Right lung (tissue), 2 donors: ENCODE measurements at regions not wholly inside any gene's neighbourhood (a gene's known extent, or its start where the extent isn't known, plus 50 kb on each side); places are given as distances from the start of the nearest gene placed in this dataset.
A peak's percentile ranks its signal among the peaks of the same experiment; 100 is the strongest.
"Not testable (repeated sequence)": the region's sequence is repeated elsewhere in the genome, so short reads cannot be mapped to it uniquely, and the experiment has no call there.

Source experiments
- DNase-seq, 2 donors: peaks; one replicate each; pipeline ENCODE4 v3.0.0-alpha.2; 2013

GRCh38 chr2:4916094-4916493 lies 776.1 kb upstream of the SOX11 start:
- DNase-seq, result no peak

- no peak for DNase-seq
Measured at GRCh38 chr2:4930704-4931103, 761.5 kb upstream of the SOX11 start.

GRCh38 chr2:4931721-4932365 lies 760.3 kb upstream of the SOX11 start:
- no peak for DNase-seq

GRCh38 chr2:4935291-4935690 lies 756.9 kb upstream of the SOX11 start:
- not testable (repeated sequence) for DNase-seq

- no peak for DNase-seq
Measured at GRCh38 chr2:4937550-4937949, 754.6 kb upstream of the SOX11 start.

GRCh38 chr2:4938206-4938605 lies 754.0 kb upstream of the SOX11 start:
- DNase-seq, result no peak

- no peak for DNase-seq
Measured at GRCh38 chr2:4942441-4942840, 749.7 kb upstream of the SOX11 start.

- no peak for DNase-seq
Measured at GRCh38 chr2:4947911-4948310, 744.3 kb upstream of the SOX11 start.

- no peak for DNase-seq
Measured at GRCh38 chr2:4951368-4951767, 740.8 kb upstream of the SOX11 start.

- DNase-seq, result no peak
Measured at GRCh38 chr2:4959219-4959618, 733.0 kb upstream of the SOX11 start.

- DNase-seq, result no peak
Measured at GRCh38 chr2:4962419-4962818, 729.8 kb upstream of the SOX11 start.

- no peak for DNase-seq
Measured at GRCh38 chr2:4963106-4963505, 729.1 kb upstream of the SOX11 start.

GRCh38 chr2:4964001-4964540 lies 728.1 kb upstream of the SOX11 start:
- no peak for DNase-seq

GRCh38 chr2:4964579-4964978 lies 727.6 kb upstream of the SOX11 start:
- DNase-seq, result peak; percentile 15 to 24

- no peak for DNase-seq
Measured at GRCh38 chr2:4965556-4966320, 726.4 kb upstream of the SOX11 start.

- DNase-seq, result no peak
Measured at GRCh38 chr2:4967206-4967605, 725.0 kb upstream of the SOX11 start.

- no peak for DNase-seq
Measured at GRCh38 chr2:4972472-4972871, 719.7 kb upstream of the SOX11 start.

- no peak for DNase-seq
Measured at GRCh38 chr2:4973354-4973753, 718.8 kb upstream of the SOX11 start.

- DNase-seq, result no peak
Measured at GRCh38 chr2:4973973-4974372, 718.2 kb upstream of the SOX11 start.

GRCh38 chr2:4976407-4976806 lies 715.8 kb upstream of the SOX11 start:
- DNase-seq, result no peak

GRCh38 chr2:4979111-4979510 lies 713.1 kb upstream of the SOX11 start:
- no peak for DNase-seq

GRCh38 chr2:4980995-4981394 lies 711.2 kb upstream of the SOX11 start:
- no peak for DNase-seq

- DNase-seq, result no peak
Measured at GRCh38 chr2:4981802-4982409, 710.3 kb upstream of the SOX11 start.
